GM18867 (cell line): ENCODE measurements at regions not wholly inside any gene's neighbourhood (a gene's known extent, or its start where the extent isn't known, plus 50 kb on each side); places are given as distances from the start of the nearest gene placed in this dataset.
"Not testable (repeated sequence)": the region's sequence is repeated elsewhere in the genome, so short reads cannot be mapped to it uniquely, and the experiment has no call there.

ENCODE experiments used
- ATAC-seq: cut with Tn5 transposase; IDR thresholded peaks from one replicate; pipeline ENCODE4 v1.9.1; 2021; ENCODE audit warnings: mild to moderate bottlenecking, moderate library complexity; ENCODE audit not compliant: unreplicated experiment

GRCh38 chr9:626114-626513 is 215.4 kb upstream of the DMRT1 start:
- ATAC-seq: not testable (repeated sequence)

DNA sequence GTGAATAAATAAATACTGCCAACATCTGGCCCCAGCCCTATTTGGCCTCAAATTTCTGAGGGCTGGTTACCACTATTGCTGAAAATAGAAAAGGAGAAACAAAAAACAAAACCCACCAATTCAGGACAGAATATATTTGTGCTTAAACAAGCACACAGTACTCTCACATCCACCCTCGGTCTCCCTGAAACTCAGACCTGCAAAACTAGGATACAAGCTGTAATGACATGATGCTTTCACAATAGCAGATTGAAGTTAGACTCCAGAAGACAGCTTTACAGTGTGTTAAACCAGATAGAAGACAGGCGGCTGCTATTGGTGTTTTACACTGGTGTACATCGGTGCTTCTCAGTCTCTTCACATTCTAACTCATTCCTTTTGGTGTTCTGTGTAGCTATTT is 214.9 kb upstream of the DMRT1 start:
- ATAC-seq: peak; percentile 57

GRCh38 chr9:627336-627970 is 214.0 kb upstream of the DMRT1 start:
- no peak for ATAC-seq

DNA sequence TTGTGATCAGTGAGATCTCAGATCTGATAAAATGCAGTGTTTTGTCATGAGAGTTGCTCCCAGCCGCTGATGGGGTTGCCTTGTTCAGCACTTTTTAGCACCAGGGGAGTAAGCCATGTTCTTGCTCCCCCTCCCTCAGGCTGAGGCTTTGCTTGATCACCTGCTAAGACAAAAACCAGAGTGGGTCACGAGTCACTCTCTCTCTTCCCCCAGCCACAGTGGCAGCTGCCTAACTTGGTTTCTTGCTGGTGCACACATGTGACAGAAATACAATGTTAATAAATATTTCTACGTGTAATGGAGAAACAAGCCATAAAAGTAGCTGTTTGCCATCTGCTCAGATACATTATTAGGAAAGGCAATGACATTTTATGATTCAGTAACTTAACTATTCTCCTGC is 212.4 kb upstream of the DMRT1 start:
- no peak for ATAC-seq

DNA sequence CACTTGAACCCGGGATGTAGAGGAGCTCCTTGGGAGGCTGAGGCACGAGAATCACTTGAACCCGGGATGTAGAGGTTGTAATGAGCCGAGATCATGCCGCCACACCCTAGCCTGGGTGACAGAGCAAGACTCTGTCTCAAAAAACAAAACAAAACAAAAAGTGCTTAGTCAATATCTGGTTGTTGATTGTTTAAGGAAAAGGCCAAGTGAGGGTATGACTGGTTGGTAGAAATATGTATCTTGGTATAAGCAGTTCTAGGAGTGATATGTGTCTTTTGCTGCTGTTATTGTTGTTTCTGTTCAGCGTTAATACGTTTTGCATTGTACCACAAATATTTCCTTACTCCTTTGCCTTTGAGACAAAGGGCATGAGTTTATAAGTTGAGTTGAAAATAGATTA is 210.7 kb upstream of the DMRT1 start:
- ATAC-seq: no peak

DNA sequence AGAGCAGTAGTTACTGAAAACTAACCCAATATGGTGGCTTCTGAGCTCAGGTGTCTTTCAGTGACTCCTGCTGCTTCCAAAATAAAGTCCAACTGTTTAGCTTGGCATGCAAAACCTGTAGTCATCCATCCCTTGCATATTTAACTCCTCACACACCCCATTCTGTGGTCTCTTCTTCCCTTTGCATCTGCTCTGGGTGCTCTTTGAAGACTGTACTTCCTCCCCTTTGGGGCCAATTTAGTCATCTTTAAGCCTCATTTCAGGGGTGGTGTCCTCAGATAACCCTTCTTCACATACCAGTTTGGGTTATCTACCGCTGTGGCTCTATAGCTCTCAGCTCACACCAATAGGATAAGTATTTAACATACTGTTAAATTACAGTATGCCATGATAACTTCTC is 209.9 kb upstream of the DMRT1 start:
- no peak for ATAC-seq

DNA sequence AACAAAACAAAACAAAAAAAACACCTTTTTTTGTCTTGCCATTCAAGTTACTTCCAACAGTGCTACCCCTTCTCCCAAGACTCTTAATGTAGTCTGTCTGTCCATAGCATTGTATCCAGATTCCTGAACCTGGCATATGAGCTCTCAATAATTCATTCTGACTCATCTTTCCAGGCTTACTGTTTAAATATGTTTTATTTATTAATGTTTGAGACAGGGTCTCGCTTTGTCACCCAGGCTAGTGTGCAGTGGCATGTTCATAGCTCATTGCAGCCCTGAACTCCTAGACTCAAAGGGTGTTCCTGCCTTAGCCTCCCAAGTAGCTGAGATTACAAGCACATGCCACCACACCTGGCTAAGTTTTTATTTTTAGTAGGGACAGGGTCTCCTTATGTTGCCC is 208.0 kb upstream of the DMRT1 start:
- no peak for ATAC-seq

- no peak for ATAC-seq
Measured at GRCh38 chr9:636931-637591, 204.4 kb upstream of the DMRT1 start.

GRCh38 chr9:638152-638551 is 203.3 kb upstream of the DMRT1 start:
- no peak for ATAC-seq

- ATAC-seq: no peak
Measured at GRCh38 chr9:642014-642413, 199.5 kb upstream of the DMRT1 start.

- ATAC-seq: no peak
Measured at GRCh38 chr9:643966-644365, 197.5 kb upstream of the DMRT1 start.

DNA sequence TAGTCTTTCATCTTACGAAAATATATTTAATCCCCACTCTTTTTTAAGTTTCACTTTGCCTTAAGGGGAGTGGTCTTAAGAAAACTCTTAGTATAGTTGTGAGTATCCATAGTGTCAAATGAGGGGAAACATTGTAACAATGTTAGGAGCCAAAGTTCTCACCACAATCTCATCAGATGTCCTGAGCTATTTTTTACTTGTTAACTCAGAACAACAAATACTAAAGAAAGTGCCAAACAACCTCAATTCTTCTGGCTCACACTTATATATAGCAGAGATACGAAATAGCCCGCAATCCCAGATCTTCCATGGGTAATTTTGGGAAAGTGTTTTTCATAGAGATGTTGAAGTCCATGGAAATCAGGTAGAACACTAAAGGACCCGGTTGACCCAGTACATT is 194.0 kb upstream of the DMRT1 start:
- ATAC-seq: no peak

DNA sequence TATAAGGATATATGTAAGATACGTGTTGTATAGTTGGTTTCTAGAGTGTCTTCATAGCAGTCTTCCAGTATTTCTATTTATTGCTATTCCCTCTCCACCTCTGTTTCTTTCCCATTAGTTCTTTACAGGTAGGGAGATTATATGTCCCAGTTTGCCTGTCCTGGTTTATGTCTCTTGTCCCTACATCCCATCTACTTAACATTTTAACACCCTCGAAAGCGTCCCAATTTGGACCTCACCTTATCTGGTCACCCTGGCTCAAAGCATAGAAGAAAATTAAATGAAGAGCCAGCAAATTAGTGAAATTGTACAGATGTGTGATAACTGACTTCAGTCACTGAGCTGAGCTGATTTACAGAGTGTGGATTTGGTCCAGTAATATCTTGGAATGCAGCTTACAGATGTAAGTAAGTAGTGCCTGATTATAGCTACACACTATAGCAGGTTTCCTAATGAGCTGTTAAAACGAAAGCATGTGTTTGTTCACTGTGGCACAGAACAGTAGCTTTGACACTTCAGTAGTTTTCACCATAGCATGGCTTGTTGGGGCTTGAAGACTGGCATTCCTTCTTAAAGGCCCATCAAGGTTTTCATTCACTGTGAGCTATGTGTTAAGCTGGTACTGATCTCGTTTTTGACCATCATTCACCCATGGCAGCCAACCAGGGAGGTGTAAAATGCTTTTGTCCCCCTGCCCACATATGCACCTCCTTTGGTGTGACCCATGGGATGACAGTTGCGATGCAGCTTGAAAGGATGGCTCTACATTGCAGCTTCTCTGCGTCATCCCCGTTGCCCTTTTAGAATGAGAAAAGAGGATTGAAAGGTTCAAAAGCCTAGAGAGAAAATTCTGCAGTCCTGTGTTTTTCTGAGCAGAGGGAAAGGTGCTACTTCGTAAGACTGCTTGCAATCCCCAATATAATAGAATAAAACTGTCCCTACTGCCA is 192.1 kb upstream of the DMRT1 start:
- ATAC-seq: no peak

DNA sequence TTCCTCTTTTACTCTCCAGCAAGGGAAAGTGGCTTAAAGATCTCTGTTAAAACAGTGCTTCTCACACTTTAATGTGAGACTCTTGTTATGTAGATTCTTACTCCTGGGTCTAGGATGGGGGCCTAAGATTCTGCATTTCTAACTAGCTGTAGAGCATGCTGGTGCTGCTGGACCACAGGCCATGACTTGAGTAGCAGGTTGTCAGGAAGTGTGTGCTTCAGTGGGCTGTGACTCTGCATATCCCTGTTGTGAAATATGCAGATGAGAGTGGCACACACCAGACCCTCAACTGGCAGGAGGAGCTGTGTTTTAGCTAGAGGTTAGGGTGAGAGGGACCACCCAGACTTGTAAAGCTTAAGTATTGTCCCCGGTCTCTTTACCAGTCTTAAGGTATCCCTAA is 191.1 kb upstream of the DMRT1 start:
- no peak for ATAC-seq

- no peak for ATAC-seq
Measured at GRCh38 chr9:651371-651770, 190.1 kb upstream of the DMRT1 start.

DNA sequence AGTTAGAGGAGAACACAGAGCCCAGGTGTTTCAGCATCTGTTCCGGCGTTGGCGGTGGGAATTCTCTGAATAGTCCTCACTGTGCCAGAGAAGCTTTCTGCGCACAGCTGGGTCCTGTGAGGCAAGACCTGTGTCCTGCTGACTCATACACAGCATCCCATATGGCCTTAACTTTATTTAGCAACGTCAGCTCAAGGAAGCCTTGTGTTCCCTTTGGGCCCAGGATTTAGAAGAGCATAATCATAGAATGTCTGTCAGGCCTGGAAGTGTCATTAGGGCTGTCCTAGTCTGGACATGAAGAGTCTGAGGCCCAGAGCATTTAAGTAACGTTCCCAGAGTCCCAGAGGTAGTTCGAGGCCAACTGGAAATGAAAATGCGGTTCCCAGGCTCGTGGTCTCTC is 188.6 kb upstream of the DMRT1 start:
- ATAC-seq: no peak

GRCh38 chr9:653421-653820 is 188.1 kb upstream of the DMRT1 start:
- no peak for ATAC-seq

GRCh38 chr9:653856-654387 is 187.6 kb upstream of the DMRT1 start:
- ATAC-seq: no peak

- no peak for ATAC-seq
Measured at GRCh38 chr9:655875-656274, 185.6 kb upstream of the DMRT1 start.

DNA sequence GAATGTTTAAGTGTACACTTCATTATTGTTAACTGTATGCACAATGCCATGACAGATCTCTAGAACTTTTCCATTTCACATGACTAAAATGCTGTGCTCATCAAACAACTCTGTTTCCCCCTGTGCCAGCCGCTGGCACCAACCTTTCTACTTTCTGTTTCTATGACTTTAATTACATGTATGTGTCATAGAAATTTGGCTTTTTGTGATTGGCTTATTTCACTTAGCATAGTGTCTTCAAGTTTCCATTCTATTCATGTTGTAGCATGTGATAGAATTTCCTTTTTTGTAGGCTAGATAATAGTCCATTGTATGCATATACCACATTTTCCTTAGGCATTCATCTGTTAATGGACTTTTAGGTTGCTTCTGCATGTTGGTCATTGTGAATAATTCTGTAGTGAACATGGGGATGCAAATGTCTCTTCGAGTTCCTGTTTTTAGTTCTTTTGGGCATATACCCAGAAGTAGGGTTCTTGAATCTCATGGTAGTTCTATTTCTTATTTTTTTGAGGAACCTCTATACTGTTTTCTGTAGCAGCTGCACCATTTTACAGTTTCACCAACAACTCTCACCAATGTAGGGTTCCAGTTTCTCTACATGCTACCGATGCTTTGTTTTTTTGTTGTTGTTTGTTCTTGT is 184.4 kb upstream of the DMRT1 start:
- no peak for ATAC-seq

DNA sequence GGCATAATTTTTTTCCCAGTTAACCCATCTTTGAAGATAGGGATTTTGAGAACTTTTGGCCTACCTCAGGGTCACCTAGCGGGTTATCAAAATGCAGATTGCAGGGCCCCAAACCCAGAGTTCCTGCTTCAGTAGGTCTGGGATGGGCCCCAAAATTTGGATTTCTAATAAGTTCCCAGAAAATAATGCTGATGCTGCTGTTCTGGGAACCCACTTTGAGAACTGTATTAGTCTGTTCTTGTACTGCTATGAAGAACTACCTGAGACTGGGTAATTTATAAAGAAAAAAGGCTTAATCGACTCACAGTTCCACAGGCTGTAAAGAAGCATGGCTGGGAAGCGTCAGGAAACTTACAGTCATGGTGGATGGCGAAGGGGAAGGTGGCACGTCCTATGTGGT is 182.2 kb upstream of the DMRT1 start:
- no peak for ATAC-seq
